DOHH2 (cell line): ENCODE measurements at regions not wholly inside any gene's neighbourhood (a gene's known extent, or its start where the extent isn't known, plus 50 kb on each side); places are given as distances from the start of the nearest gene placed in this dataset.

Experiments used
- H3F3A ChIP-seq: fragments of 200-600 bp; sonication (generic), shearing (Covaris generic); 2 replicates; pipeline ENCODE4 v1.6.0; 2016; ENCODE audit warnings: antibody characterized with exemption, mild to moderate bottlenecking; ENCODE audit not compliant: control insufficient read depth, insufficient read depth
- H3K27ac ChIP-seq: fragments of 200-600 bp; sonication (generic); 2 replicates; pipeline ENCODE4 v1.5.1; 2014; ENCODE audit warnings: low read depth, mild to moderate bottlenecking, low read length, moderate library complexity
- H3K27me3 ChIP-seq: fragments of 200-600 bp; sonication (generic); 2 replicates; pipeline ENCODE4 v1.6.1; 2014; ENCODE audit warnings: mild to moderate bottlenecking, low read length, mixed read lengths; ENCODE audit not compliant: control insufficient read depth
- H3K36me3 ChIP-seq: fragments of 200-600 bp; sonication (generic); 2 replicates; pipeline ENCODE4 v1.6.1; 2014; ENCODE audit warnings: mild to moderate bottlenecking, low read length, moderate library complexity, mixed read lengths; ENCODE audit not compliant: control insufficient read depth
- H3K4me1 ChIP-seq: fragments of 200-600 bp; sonication (generic); 2 replicates; pipeline ENCODE4 v1.6.1; 2014; ENCODE audit warnings: mild to moderate bottlenecking, low read length, mixed read lengths; ENCODE audit not compliant: control insufficient read depth
- H3K4me2 ChIP-seq: fragments of 200-600 bp; sonication (generic); 2 replicates; pipeline ENCODE4 v1.6.0; 2014; ENCODE audit warnings: mild to moderate bottlenecking, low read length, moderate library complexity
- H3K4me3 ChIP-seq: fragments of 200-600 bp; sonication (generic); 2 replicates; pipeline ENCODE4 v1.5.1; 2014; ENCODE audit warnings: mild to moderate bottlenecking, low read length, mixed read lengths
- H3K79me2 ChIP-seq: fragments of 200-600 bp; sonication (generic); 2 replicates; pipeline ENCODE4 v1.6.1; 2014; ENCODE audit warnings: mild to moderate bottlenecking, low read length, mixed read lengths; ENCODE audit not compliant: control insufficient read depth
- H3K9me2 ChIP-seq: fragments of 200-600 bp; sonication (generic); replicated peaks from 2 replicates; pipeline ENCODE4 v1.6.1; 2014; ENCODE audit warnings: mild to moderate bottlenecking, low read length, mixed read lengths; ENCODE audit not compliant: control insufficient read depth
- H3K9me3 ChIP-seq: fragments of 200-600 bp; sonication (generic); 2 replicates; pipeline ENCODE4 v1.6.1; 2014; ENCODE audit warnings: antibody characterized with exemption, low read length, mixed read lengths; ENCODE audit not compliant: control insufficient read depth, insufficient read depth
- H4K20me1 ChIP-seq: fragments of 200-600 bp; sonication (generic); 2 replicates; pipeline ENCODE4 v1.6.0; 2014; ENCODE audit warnings: low read depth, mild to moderate bottlenecking, antibody characterized with exemption, low read length, moderate library complexity; ENCODE audit not compliant: control insufficient read depth, insufficient read depth
- EZH2phosphoT487 ChIP-seq: fragments of 200-600 bp; sonication (generic); IDR thresholded peaks from 2 replicates; pipeline ENCODE4 v1.6.1; 2017; ENCODE audit warnings: borderline replicate concordance, mild to moderate bottlenecking, antibody characterized with exemption, low read length, moderate library complexity, mixed read lengths
- TF ChIP-seq, protein P1 (sequence below): fragments of 200-600 bp; sonication (generic); IDR thresholded peaks from one replicate; pipeline ENCODE4 v1.5.1; 2014; ENCODE audit warnings: antibody characterized with exemption, mild to moderate bottlenecking, low read depth, low read length; ENCODE audit not compliant: poor library complexity, severe bottlenecking

DNA sequence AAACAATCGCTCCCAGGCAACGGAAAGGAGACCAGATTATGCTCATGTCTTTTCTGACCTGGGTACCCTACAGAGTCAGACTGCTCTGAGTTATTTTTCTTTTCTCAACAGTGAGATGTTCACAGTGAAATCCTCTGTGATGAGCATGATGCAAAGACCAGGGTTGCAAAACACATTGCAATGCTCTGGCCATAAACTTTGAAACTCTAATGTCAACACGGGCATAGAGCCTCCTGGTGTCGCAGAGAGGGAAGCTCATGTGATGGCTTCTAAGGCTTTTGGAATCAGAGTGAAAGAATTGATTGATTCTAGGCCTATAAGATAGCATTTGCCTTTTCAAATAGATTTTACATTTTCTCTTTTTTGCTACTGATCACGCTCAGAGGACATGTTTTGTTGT lies 193.4 kb downstream of the RASSF9 start:
- no peak overlapping the region for H3K4me3 ChIP-seq
- no peaks in the 10 kb centered on the region for H4K20me1 ChIP-seq
- TF ChIP-seq, protein P1, sequence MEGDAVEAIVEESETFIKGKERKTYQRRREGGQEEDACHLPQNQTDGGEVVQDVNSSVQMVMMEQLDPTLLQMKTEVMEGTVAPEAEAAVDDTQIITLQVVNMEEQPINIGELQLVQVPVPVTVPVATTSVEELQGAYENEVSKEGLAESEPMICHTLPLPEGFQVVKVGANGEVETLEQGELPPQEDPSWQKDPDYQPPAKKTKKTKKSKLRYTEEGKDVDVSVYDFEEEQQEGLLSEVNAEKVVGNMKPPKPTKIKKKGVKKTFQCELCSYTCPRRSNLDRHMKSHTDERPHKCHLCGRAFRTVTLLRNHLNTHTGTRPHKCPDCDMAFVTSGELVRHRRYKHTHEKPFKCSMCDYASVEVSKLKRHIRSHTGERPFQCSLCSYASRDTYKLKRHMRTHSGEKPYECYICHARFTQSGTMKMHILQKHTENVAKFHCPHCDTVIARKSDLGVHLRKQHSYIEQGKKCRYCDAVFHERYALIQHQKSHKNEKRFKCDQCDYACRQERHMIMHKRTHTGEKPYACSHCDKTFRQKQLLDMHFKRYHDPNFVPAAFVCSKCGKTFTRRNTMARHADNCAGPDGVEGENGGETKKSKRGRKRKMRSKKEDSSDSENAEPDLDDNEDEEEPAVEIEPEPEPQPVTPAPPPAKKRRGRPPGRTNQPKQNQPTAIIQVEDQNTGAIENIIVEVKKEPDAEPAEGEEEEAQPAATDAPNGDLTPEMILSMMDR: no peak
- no peak for TF ChIP-seq EZH2phosphoT487
- no peaks in the 10 kb centered on the region for H3K9me3 ChIP-seq
- H3K4me2 ChIP-seq: no peak overlapping the region
- H3K36me3 ChIP-seq: no peaks in the 10 kb centered on the region
- H3K4me1 ChIP-seq: no peaks in the 10 kb centered on the region
- H3K79me2 ChIP-seq: no peaks in the 10 kb centered on the region
- H3K9me2 ChIP-seq: no peaks in the 10 kb centered on the region
- H3K27ac ChIP-seq: no peak overlapping the region
- H3K27me3 ChIP-seq: no peaks in the 10 kb centered on the region
- no peaks in the 10 kb centered on the region for H3F3A ChIP-seq

DNA sequence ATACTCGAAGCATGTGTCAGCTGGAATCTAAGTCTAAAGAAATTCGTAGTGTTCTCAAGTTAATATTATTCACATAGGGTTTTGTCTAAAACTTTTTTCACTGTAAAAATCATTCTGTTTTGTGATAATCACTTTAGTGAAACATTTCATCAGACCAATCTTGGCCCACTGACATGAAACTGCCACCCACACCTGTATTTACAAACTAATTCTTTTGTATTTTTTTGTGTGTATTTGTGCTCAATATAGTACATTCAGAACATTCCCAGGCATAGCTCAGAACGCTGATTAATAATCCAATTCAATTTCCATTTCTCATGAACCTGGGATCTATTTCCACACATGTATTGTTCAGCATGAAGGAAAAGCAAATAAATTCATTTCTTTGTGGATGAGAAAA lies 191.7 kb downstream of the RASSF9 start:
- H3K4me1 ChIP-seq: no peaks in the 10 kb centered on the region
- H3K4me2 ChIP-seq: no peak overlapping the region
- TF ChIP-seq, protein P1: no peak
- TF ChIP-seq EZH2phosphoT487: no peak
- no peaks in the 10 kb centered on the region for H4K20me1 ChIP-seq
- H3K9me3 ChIP-seq: no peaks in the 10 kb centered on the region
- H3K79me2 ChIP-seq: no peaks in the 10 kb centered on the region
- no peak overlapping the region for H3K4me3 ChIP-seq
- H3K27me3 ChIP-seq: no peaks in the 10 kb centered on the region
- H3K36me3 ChIP-seq: no peaks in the 10 kb centered on the region
- no peak overlapping the region for H3K27ac ChIP-seq
- H3F3A ChIP-seq: no peaks in the 10 kb centered on the region
- no peaks in the 10 kb centered on the region for H3K9me2 ChIP-seq

DNA sequence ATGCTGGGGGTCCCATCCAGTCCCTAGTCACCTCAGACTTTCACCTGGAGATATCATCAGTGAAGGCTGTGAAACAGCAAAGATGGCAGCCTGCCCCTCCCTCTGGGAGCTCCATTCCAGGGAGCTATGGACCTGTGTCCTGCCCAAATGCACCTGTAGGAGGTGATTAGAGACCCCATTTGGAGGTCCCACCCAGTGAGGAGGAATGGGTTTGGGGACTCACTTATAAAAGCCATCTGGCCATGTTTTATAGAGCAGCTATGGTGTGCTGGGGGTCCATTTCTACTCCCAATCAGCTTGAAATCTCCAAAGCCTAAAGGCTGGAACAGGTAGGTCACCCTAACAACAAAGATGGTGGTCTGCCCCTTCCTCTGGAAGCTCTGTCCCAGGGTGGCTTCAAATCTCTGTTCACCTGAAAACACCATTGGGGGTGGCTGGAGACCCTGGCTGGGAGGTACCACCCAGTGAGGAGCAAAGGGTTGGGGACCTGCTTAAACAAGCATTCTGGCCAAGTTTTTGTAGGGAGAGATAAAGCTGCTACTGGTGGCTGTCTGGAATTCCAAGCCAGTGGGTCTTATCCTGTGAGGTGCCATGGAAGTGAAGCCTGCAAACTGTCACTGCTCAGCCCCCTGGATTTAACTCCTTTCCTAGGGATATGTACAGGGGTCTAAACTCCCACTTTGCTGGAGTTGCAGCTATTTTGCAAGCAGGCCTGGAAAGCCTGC lies 182.3 kb downstream of the RASSF9 start:
- H3K4me2 ChIP-seq: no peak overlapping the region
- H3K79me2 ChIP-seq: no peaks in the 10 kb centered on the region
- TF ChIP-seq, protein P1: no peak
- no peak for TF ChIP-seq EZH2phosphoT487
- H3K4me1 ChIP-seq: no peaks in the 10 kb centered on the region
- H3K4me3 ChIP-seq: no peak overlapping the region
- no peaks in the 10 kb centered on the region for H4K20me1 ChIP-seq
- no peaks in the 10 kb centered on the region for H3F3A ChIP-seq
- no peak overlapping the region for H3K27ac ChIP-seq
- H3K9me2 ChIP-seq: no peaks in the 10 kb centered on the region
- H3K36me3 ChIP-seq: no peaks in the 10 kb centered on the region
- no peaks in the 10 kb centered on the region for H3K27me3 ChIP-seq
- H3K9me3 ChIP-seq: no peaks in the 10 kb centered on the region
